ENCODE measurements at regions not wholly inside any gene's neighbourhood (a gene's known extent, or its start where the extent isn't known, plus 50 kb on each side); places are given as distances from the start of the nearest gene placed in this dataset.

DNA sequence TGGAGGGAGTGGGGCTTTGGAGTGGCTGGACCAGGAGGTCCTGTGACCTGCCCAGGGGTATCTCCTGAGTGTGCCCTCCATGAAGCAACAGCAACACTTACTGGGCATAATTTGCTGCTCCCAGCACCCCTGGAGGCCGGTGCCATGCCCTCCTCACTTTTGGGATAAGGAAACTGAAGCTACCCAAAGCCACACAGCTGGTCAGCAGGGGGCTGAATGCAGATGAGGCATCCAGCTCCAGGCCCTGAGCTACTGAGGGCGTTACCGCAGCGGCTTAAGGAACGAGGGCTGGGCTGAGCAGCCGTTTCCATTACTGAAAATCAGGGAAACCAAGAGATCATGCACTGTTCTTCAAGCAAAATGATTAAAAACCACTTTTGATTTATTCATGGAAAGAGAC is 408.9 kb downstream of the GLRX3 start:
- TF ChIP-seq, protein P1, sequence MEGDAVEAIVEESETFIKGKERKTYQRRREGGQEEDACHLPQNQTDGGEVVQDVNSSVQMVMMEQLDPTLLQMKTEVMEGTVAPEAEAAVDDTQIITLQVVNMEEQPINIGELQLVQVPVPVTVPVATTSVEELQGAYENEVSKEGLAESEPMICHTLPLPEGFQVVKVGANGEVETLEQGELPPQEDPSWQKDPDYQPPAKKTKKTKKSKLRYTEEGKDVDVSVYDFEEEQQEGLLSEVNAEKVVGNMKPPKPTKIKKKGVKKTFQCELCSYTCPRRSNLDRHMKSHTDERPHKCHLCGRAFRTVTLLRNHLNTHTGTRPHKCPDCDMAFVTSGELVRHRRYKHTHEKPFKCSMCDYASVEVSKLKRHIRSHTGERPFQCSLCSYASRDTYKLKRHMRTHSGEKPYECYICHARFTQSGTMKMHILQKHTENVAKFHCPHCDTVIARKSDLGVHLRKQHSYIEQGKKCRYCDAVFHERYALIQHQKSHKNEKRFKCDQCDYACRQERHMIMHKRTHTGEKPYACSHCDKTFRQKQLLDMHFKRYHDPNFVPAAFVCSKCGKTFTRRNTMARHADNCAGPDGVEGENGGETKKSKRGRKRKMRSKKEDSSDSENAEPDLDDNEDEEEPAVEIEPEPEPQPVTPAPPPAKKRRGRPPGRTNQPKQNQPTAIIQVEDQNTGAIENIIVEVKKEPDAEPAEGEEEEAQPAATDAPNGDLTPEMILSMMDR (IDR thresholded peaks at IDR 0.05): no peak
- no peak for TF ChIP-seq EP300 (IDR thresholded peaks at IDR 0.05)
